Peyer's patch (tissue), 4 donors: ENCODE measurements at regions not wholly inside any gene's neighbourhood (a gene's known extent, or its start where the extent isn't known, plus 50 kb on each side); places are given as distances from the start of the nearest gene placed in this dataset.

Experiments
- POLR2A ChIP-seq, 2 donors: fragments of 450-650 bp; IDR thresholded peaks; one replicate each; pipeline ENCODE4 v1.5.1; 2017; ENCODE audit warnings: antibody characterized with exemption in 2 of 2, mild to moderate bottlenecking in 2 of 2, moderate library complexity in 2 of 2
- TF ChIP-seq, protein P1 (sequence below), 6 experiments: fragments of 450-650 bp in 4 of 6; fragments of 200-600 bp in 2 of 6; sonication (generic) in 1 of 6; IDR thresholded peaks; one replicate each; pipeline ENCODE4 v1.5.1; 2017 to 2019; ENCODE audit warnings: antibody characterized with exemption in 6 of 6, mild to moderate bottlenecking in 3 of 6, moderate library complexity in 1 of 6

DNA sequence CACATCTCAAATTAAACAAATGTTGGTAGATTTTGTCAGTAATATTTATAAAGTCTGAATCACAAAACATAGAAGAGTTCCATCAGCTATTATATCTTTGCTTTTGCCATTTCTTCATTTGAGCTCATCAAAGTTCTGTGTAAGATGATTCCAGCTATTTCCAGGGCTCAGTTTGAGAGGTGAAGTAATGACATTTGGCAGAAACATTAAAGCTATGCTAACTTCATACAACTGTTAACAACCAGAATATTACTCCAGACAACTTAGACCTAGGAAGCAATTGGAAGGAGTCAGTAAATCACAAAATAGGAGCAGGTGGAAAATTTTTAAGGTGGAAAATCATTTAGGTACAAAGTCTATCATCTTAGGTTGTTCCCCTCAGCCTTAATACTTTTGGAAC, 76.2 kb upstream of the CSNK1A1L start:
- TF ChIP-seq POLR2A (IDR thresholded peaks at IDR 0.05), result no peak
- TF ChIP-seq, protein P1, sequence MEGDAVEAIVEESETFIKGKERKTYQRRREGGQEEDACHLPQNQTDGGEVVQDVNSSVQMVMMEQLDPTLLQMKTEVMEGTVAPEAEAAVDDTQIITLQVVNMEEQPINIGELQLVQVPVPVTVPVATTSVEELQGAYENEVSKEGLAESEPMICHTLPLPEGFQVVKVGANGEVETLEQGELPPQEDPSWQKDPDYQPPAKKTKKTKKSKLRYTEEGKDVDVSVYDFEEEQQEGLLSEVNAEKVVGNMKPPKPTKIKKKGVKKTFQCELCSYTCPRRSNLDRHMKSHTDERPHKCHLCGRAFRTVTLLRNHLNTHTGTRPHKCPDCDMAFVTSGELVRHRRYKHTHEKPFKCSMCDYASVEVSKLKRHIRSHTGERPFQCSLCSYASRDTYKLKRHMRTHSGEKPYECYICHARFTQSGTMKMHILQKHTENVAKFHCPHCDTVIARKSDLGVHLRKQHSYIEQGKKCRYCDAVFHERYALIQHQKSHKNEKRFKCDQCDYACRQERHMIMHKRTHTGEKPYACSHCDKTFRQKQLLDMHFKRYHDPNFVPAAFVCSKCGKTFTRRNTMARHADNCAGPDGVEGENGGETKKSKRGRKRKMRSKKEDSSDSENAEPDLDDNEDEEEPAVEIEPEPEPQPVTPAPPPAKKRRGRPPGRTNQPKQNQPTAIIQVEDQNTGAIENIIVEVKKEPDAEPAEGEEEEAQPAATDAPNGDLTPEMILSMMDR (IDR thresholded peaks at IDR 0.05), result no peak
